Cardiac muscle cell (in vitro differentiated cells and primary cell): ENCODE measurements at regions not wholly inside any gene's neighbourhood (a gene's known extent, or its start where the extent isn't known, plus 50 kb on each side); places are given as distances from the start of the nearest gene placed in this dataset.

ENCODE experiments used
- DNase-seq, 2 donors: peaks; one replicate each; pipeline versions ENCODE4 v3.0.0 to v3.0.0-alpha.2; 2010 to 2017; ENCODE audit warnings: low read depth in 1 of 2, low spot score in 1 of 2
- H3K27ac ChIP-seq: fragments of 200-600 bp; sonication (generic); 2 replicates; pipeline ENCODE4 v1.5.1; 2016
- H3K27me3 ChIP-seq: fragments of 200-600 bp; sonication (generic); 2 replicates; pipeline ENCODE4 v1.6.0; 2016; ENCODE audit warnings: control low read depth
- H3K36me3 ChIP-seq: fragments of 200-600 bp; sonication (generic); 2 replicates; pipeline ENCODE4 v1.5.1; 2016; ENCODE audit warnings: control low read depth
- H3K4me1 ChIP-seq: fragments of 200-600 bp; sonication (generic); 2 replicates; pipeline ENCODE4 v1.8.1; 2017; ENCODE audit warnings: low read depth, mild to moderate bottlenecking, mixed run types
- H3K4me3 ChIP-seq: fragments of 200-600 bp; sonication (generic); 2 replicates; pipeline ENCODE4 v1.5.1; 2016; ENCODE audit warnings: mild to moderate bottlenecking
- H3K9me3 ChIP-seq: fragments of 200-600 bp; sonication (generic); 2 replicates; pipeline ENCODE4 v1.5.1; 2017; ENCODE audit warnings: low read depth, mild to moderate bottlenecking, control low read depth
- TF ChIP-seq, protein P1 (sequence below): IDR thresholded peaks from 2 replicates; pipeline ENCODE4 v1.5.1; 2012; ENCODE audit warnings: low read depth, mild to moderate bottlenecking, low read length

DNA sequence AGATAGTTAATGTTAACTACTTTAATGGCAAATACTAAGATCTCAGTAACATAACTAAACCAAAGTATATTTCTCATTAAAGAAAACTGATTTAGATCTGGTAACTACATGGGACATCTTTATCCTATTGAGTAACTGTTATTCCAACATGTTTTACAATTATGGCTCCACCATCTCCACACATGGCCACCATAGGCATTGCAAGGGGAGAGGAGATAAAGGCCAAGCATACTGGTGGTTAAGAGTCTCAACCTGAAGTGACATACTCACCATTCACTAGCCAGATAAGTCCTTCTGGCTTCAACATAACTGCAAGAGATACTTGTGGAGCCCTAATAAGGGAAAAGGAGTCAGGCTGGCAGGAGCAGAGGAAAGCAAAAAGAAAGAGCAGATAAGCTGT, 1586.4 kb upstream of the SPRY2 start:
- Histone ChIP-seq H3K4me3 (no peak overlapping the region), H3K9me3 (no peaks in the 10 kb centered on the region), H3K36me3 (no peaks in the 10 kb centered on the region), H3K4me1 (no peaks in the 10 kb centered on the region), H3K27ac (peak overlapping the region; percentile 67), H3K27me3 (no peaks in the 10 kb centered on the region)
- TF ChIP-seq, protein P1, sequence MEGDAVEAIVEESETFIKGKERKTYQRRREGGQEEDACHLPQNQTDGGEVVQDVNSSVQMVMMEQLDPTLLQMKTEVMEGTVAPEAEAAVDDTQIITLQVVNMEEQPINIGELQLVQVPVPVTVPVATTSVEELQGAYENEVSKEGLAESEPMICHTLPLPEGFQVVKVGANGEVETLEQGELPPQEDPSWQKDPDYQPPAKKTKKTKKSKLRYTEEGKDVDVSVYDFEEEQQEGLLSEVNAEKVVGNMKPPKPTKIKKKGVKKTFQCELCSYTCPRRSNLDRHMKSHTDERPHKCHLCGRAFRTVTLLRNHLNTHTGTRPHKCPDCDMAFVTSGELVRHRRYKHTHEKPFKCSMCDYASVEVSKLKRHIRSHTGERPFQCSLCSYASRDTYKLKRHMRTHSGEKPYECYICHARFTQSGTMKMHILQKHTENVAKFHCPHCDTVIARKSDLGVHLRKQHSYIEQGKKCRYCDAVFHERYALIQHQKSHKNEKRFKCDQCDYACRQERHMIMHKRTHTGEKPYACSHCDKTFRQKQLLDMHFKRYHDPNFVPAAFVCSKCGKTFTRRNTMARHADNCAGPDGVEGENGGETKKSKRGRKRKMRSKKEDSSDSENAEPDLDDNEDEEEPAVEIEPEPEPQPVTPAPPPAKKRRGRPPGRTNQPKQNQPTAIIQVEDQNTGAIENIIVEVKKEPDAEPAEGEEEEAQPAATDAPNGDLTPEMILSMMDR, result no peak
- peak in 1 of 2 donors; percentile 35 for DNase-seq

DNA sequence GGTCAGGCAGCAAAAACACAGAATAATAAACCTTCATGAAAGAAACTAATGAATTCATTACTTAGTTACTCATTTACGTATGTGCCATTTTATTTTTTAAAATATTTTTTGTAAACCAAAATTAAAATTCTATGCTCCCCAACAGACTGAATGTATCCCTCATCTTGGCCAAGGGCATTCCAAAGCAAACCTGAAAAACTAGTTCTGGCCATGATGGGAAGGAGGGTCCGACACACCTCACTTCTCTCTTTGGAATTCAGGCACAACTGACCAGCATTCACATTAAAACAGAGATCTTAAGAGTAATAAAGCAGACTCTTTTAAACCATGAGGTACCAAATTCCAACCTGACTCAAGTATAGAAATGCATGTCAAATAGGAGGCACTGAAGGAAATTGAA, 1576.9 kb upstream of the SPRY2 start:
- TF ChIP-seq, protein P1, result no peak
- no peak for DNase-seq
- no peaks in the 10 kb centered on the region for H3K4me1 ChIP-seq
- H3K27ac ChIP-seq, result no peak overlapping the region
- no peaks in the 10 kb centered on the region for H3K27me3 ChIP-seq
- H3K9me3 ChIP-seq, result no peaks in the 10 kb centered on the region
- no peak overlapping the region for H3K4me3 ChIP-seq
- no peaks in the 10 kb centered on the region for H3K36me3 ChIP-seq

DNA sequence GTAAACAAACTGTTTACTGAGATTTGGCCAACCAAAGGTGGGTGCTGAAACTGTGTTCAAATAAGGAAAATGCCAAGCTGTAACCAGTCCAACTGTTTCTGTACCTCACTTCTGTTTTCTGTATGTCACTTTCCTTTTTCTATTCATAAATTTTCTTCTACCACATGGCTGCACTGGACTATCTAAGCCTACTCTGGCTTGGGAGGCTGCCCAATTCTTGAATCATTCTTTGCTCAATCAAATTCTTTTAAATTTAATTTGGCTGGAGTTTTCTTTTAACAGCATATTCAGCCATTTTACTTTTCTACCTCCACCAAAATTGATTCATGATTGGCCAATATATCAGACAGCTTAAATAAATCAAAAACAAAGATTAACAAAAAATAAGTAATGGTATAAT, 1575.5 kb upstream of the SPRY2 start:
- no peak for DNase-seq
- Histone ChIP-seq H3K36me3 (no peaks in the 10 kb centered on the region), H3K4me3 (no peak overlapping the region), H3K9me3 (no peaks in the 10 kb centered on the region), H3K4me1 (no peaks in the 10 kb centered on the region), H3K27ac (no peak overlapping the region), H3K27me3 (no peaks in the 10 kb centered on the region)
- TF ChIP-seq, protein P1, result no peak

DNA sequence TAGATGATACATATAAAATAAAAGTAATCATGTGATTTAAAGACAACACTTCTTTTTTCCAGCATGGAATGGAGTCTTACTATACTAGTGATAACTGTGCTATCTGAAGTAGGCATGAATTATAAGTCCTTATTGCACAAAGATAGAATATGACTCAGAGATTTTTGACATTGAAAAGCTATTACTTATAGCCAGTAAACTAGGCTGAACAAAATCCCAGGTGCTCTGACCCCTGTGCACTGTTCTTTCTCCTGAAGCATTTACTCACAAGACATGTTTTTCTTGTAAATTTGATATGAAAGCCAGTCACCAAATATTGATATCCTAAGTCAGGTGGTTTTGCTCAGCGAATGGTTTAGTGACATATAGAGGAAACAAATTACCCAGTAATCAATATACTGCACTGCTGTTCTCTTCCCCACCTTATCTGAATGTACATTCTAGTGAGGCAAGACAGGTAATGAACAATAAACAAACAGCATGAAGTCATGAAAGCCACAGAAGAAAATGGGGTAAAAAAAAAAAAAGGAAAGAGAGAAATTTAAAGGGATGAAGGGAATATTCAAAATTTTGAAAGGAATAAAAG, 1567.0 kb upstream of the SPRY2 start:
- Histone ChIP-seq H3K4me3 (no peak overlapping the region), H3K9me3 (peaks cover 4% of the 10 kb centered on the region), H3K36me3 (no peaks in the 10 kb centered on the region), H3K27ac (no peak overlapping the region), H3K4me1 (no peaks in the 10 kb centered on the region), H3K27me3 (no peaks in the 10 kb centered on the region)
- TF ChIP-seq, protein P1, result no peak
- DNase-seq, result no peak

DNA sequence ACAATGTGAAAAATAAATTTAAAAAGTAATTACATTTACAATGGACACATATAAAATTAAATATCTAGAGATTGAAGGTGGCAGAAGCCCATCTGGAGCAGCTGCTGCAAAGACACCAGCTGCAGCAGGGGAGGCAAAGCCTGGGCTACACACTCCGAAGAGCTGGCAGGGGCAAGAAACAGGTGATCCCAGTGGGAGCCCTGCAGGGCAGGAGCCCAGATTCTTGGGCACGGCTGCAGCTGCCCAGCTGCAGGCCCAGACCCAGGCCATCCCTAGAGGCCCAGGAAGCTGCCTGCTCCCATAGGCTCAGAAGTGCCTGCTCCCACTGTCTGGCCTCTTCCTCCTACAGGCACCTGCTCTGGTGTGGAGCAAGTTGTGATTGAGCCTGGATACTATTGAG, 1547.9 kb upstream of the SPRY2 start:
- Histone ChIP-seq H3K27ac (no peak overlapping the region), H3K4me1 (no peaks in the 10 kb centered on the region), H3K27me3 (no peaks in the 10 kb centered on the region), H3K4me3 (no peak overlapping the region), H3K9me3 (no peaks in the 10 kb centered on the region), H3K36me3 (no peaks in the 10 kb centered on the region)
- TF ChIP-seq, protein P1, result no peak
- DNase-seq, result no peak
